HEK293T (cell line): ENCODE measurements at regions not wholly inside any gene's neighbourhood (a gene's known extent, or its start where the extent isn't known, plus 50 kb on each side); places are given as distances from the start of the nearest gene placed in this dataset.

Experiments
- CTCF ChIA-PET: fragments of 350-600 bp; formaldehyde crosslinking; extraction: SDS; loops from one replicate; lab custom pipeline; 2021; ENCODE audit warnings: antibody characterized with exemption, inconsistent platforms; lab: Yijun Ruan, JAX
- POLR2A ChIA-PET: fragments of 350-600 bp; formaldehyde crosslinking; extraction: SDS; loops from one replicate; lab custom pipeline; 2020; ENCODE audit warnings: antibody characterized with exemption, inconsistent platforms; lab: Yijun Ruan, JAX
- DNase-seq: peaks from one replicate; pipeline ENCODE4 v3.0.0; 2012; ENCODE audit warnings: mixed read lengths; ENCODE audit errors: extremely low spot score
- ARNT ChIP-seq: fragments of 450-650 bp; IDR thresholded peaks from 2 replicates; pipeline ENCODE4 v1.6.1; 2017; ENCODE audit warnings: mild to moderate bottlenecking
- BHLHE40 ChIP-seq: fragments of 450-650 bp; IDR thresholded peaks from 2 replicates; pipeline ENCODE4 v1.6.1; 2016; ENCODE audit warnings: mild to moderate bottlenecking, moderate library complexity, borderline replicate concordance
- CTBP1 ChIP-seq: fragments of 450-650 bp; IDR thresholded peaks from 2 replicates; pipeline ENCODE4 v1.6.1; 2016; ENCODE audit warnings: borderline replicate concordance
- ELF4 ChIP-seq: fragments of 450-650 bp; IDR thresholded peaks from 2 replicates; pipeline ENCODE4 v1.6.1; 2017; ENCODE audit warnings: antibody characterized with exemption
- FOXA1 ChIP-seq: fragments of 450-650 bp; IDR thresholded peaks from 2 replicates; pipeline ENCODE4 v1.6.1; 2016; ENCODE audit warnings: mild to moderate bottlenecking
- FOXK2 ChIP-seq: fragments of 450-650 bp; IDR thresholded peaks from 2 replicates; pipeline ENCODE4 v1.6.1; 2016; ENCODE audit warnings: mild to moderate bottlenecking
- FOXM1 ChIP-seq: fragments of 450-650 bp; IDR thresholded peaks from 2 replicates; pipeline ENCODE4 v1.6.1; 2017; ENCODE audit warnings: mild to moderate bottlenecking, borderline replicate concordance
- HDGF ChIP-seq: fragments of 450-650 bp; IDR thresholded peaks from 2 replicates; pipeline ENCODE4 v1.6.1; 2017; ENCODE audit warnings: antibody characterized with exemption, borderline replicate concordance
- L3MBTL2 ChIP-seq: fragments of 450-650 bp; conservative IDR thresholded peaks from 2 replicates; pipeline ENCODE4 v1.6.1; 2016; ENCODE audit warnings: mild to moderate bottlenecking
- LEF1 ChIP-seq: fragments of 450-650 bp; IDR thresholded peaks from 2 replicates; pipeline ENCODE4 v1.6.1; 2017; ENCODE audit warnings: mild to moderate bottlenecking, borderline replicate concordance
- NFRKB ChIP-seq: fragments of 450-650 bp; IDR thresholded peaks from 2 replicates; pipeline ENCODE4 v1.6.1; 2016; ENCODE audit warnings: mild to moderate bottlenecking, moderate library complexity
- SP1 ChIP-seq: fragments of 450-650 bp; IDR thresholded peaks from 2 replicates; pipeline ENCODE4 v1.6.1; 2017
- SUZ12 ChIP-seq: fragments of 450-650 bp; IDR thresholded peaks from 2 replicates; pipeline ENCODE4 v1.6.1; 2016; ENCODE audit warnings: mild to moderate bottlenecking
- TARDBP ChIP-seq: fragments of 450-650 bp; IDR thresholded peaks from 2 replicates; pipeline ENCODE4 v1.6.1; 2016
- ZNF384 ChIP-seq: fragments of 450-650 bp; IDR thresholded peaks from 2 replicates; pipeline ENCODE4 v1.6.1; 2016
- TF ChIP-seq, protein P1 (sequence below): fragments of 450-650 bp; IDR thresholded peaks from 2 replicates; pipeline ENCODE4 v1.6.1; 2016

DNA sequence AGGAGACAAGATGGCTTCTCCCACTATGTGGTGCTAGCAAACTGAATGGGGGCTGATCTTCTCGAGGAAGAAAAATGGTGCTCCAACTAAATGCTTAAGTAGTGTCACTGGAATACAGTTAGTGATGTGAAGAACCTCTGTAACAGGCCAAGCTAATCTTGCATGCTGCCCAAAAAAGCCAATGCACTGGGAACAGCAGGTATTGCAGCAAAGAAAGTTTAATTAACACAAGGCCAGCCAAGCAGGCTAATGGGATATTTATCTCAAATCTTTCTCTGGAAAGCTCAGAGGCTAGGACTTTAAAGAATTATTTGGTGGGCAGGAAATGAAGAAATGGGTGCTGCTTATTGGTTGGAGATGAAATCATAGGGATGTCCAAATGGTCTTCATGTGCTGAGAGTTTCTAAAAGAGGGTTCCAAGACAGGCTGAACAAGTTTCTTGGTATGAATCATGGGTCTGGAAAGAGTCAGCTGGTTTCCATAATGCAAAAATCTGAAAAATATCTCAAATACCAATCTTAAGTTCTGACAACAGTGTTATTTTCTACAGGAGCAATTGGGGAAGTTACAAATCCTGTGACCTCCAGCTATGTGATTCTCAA is 1550.5 kb downstream of the SLITRK5 start:
- CTCF ChIA-PET, result no interaction called here

DNA sequence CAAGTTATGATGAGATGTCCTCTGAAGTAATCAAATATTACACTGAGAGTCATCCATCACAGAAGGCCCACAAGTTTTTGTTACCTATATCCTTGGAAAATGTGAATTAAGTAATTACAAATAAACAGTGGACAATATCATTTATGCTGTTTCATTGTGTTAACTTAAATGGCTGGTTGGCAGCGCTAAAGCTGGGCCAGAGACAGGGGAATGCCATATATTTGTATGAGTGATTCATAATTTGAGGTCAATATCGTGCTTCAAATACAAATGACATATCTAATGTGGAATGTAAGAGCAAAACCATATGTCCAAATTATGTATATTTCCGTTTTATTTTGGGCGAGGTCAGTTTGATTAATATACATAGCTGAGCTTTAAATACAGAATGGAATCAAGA is 1556.2 kb downstream of the SLITRK5 start:
- TF ChIP-seq, protein P1, sequence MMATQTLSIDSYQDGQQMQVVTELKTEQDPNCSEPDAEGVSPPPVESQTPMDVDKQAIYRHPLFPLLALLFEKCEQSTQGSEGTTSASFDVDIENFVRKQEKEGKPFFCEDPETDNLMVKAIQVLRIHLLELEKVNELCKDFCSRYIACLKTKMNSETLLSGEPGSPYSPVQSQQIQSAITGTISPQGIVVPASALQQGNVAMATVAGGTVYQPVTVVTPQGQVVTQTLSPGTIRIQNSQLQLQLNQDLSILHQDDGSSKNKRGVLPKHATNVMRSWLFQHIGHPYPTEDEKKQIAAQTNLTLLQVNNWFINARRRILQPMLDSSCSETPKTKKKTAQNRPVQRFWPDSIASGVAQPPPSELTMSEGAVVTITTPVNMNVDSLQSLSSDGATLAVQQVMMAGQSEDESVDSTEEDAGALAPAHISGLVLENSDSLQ, result no peak
- TF ChIP-seq NFRKB, result no peak
- TF ChIP-seq ELF4, result no peak
- POLR2A ChIA-PET, result no interaction called here
- DNase-seq, result no peak
- CTCF ChIA-PET, result no interaction called here

More for the DNA sequence above, 1550.5 kb downstream of the SLITRK5 start:
- POLR2A ChIA-PET, result no interaction called here
- DNase-seq, result no peak
- TF ChIP-seq ZNF384 (no peak), LEF1 (no peak), BHLHE40 (no peak), SP1 (no peak), CTBP1 (no peak), L3MBTL2 (no peak), NFRKB (no peak), HDGF (no peak), FOXM1 (no peak), FOXK2 (no peak), ELF4 (no peak), SUZ12 (no peak), ARNT (no peak), TARDBP (no peak), FOXA1 (no peak)
- TF ChIP-seq, protein P1, result no peak

DNA sequence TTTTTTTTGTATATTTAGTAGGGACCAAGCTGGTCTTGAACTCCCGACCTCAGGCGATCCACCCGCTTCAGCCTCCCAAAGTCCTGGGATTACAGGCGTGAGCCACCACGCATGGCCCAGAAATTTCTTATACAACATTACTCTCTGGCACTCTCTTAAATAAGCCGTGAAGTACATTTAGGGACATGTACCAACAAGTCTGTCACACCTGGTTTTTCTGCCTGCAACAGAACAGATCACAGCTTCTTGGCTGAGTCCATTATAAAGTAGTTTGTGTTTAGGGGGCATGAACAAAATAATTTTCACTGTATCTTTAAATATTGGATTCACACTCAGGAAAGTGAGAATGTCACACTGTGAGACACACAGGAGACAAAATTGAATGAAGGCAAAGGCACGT is 1567.3 kb downstream of the SLITRK5 start:
- ChIA-PET POLR2A (no interaction called here), CTCF (no interaction called here)
- TF ChIP-seq SUZ12, result no peak
- no peak for TF ChIP-seq FOXK2
- no peak for TF ChIP-seq NFRKB
- TF ChIP-seq TARDBP, result no peak
- TF ChIP-seq BHLHE40, result no peak
- no peak for TF ChIP-seq ZNF384
- no peak for TF ChIP-seq FOXM1
- TF ChIP-seq, protein P1, result no peak
- TF ChIP-seq L3MBTL2, result no peak
- no peak for TF ChIP-seq SP1
- no peak for TF ChIP-seq HDGF
- TF ChIP-seq CTBP1, result no peak
- TF ChIP-seq FOXA1, result no peak
- DNase-seq, result no peak

DNA sequence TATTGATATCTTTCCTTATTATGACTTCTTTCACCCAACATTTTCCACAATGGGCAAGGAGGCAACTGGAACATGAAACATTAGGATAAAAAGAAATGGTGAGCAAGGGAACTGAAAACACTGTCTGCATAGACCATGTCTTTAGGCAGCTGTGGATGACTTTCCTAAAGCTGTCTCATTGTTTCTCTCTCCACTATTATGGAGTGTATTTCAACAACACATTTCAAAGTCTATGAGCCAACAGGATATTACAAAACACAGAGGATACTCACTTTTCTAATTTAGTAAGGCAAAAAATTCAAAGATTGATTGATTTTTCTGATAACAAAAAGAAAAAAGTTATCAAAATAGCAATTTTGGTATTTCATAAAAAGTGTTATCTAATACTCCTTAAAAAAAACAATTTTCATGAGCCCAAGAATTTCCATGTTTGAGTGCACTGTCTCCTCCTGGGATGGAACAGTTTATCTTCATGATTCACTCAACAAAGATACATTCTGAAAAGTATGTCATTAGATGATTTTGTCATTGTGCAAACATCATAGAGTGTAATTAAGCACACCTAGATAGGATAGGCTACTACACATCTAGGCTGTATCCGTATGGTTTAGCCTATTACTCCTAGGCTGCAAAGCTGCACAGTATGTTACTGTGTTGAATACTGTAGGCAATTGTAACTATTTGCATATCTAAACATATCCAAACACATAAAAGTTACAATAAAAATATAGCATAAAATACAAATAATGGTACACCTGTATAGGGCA is 1568.4 kb downstream of the SLITRK5 start:
- CTCF ChIA-PET, result no interaction called here
- no peak for TF ChIP-seq BHLHE40
- TF ChIP-seq CTBP1, result no peak
- TF ChIP-seq, protein P1, result no peak
- TF ChIP-seq LEF1, result no peak
- TF ChIP-seq ARNT, result no peak
- TF ChIP-seq L3MBTL2, result no peak
- no peak for TF ChIP-seq FOXM1
- no peak for TF ChIP-seq ZNF384
- TF ChIP-seq HDGF, result no peak
- TF ChIP-seq FOXK2, result no peak
- no peak for TF ChIP-seq ELF4
- TF ChIP-seq TARDBP, result no peak
- TF ChIP-seq SP1, result no peak
- no peak for TF ChIP-seq NFRKB
- no peak for TF ChIP-seq FOXA1
- TF ChIP-seq SUZ12, result no peak
- POLR2A ChIA-PET, result no interaction called here
- DNase-seq, result no peak

DNA sequence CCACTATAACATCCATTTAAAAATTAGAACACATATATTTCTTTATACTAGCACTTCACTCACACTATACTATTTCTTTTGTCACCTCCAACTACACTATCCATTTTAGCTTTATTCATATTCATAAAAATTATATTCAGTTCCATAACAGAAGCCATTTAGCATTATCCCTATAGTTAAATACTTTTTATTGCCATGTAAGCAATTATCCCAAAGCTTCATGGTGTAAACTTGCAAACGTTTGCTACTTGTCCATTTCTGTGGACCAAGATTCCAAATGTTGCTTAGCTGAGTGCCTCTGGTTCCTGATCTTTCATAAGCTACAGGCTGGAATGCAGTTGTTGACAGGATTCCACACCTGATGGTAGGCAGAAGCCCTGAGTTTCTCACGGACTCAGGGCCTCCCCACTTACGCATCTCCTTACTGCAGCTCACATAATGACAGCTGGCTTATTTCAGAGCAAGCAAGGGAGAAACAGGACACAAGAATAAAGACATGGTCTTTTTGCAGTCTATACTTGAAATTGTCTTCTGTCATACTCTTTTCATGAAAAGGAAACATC is 1584.8 kb downstream of the SLITRK5 start:
- CTCF ChIA-PET, result no interaction called here
- TF ChIP-seq ZNF384, result no peak
- TF ChIP-seq, protein P1, result no peak
- no peak for TF ChIP-seq BHLHE40
- TF ChIP-seq ARNT, result no peak
- TF ChIP-seq SUZ12, result no peak
- TF ChIP-seq NFRKB, result no peak
- POLR2A ChIA-PET, result no interaction called here
- DNase-seq, result no peak
